SJCRH30 (cell line): ENCODE measurements at regions not wholly inside any gene's neighbourhood (a gene's known extent, or its start where the extent isn't known, plus 50 kb on each side); places are given as distances from the start of the nearest gene placed in this dataset.

Experiments
- DNase-seq, 2 experiments: peaks; one replicate each; pipeline ENCODE4 v3.0.0-alpha.2; 2015 to 2020
- H3K27ac ChIP-seq: fragments of 250-450 bp; sonication (Bioruptor Pico); 2 replicates; pipeline ENCODE4 v1.5.1; 2020; ENCODE audit warnings: mild to moderate bottlenecking, moderate library complexity
- H3K27me3 ChIP-seq: fragments of 250-450 bp; sonication (Bioruptor Pico); 2 replicates; pipeline ENCODE4 v1.5.1; 2020; ENCODE audit warnings: mild to moderate bottlenecking, moderate library complexity
- H3K36me3 ChIP-seq: fragments of 250-450 bp; sonication (Bioruptor Pico); 2 replicates; pipeline ENCODE4 v1.5.1; 2020; ENCODE audit warnings: mild to moderate bottlenecking, moderate library complexity
- H3K4me1 ChIP-seq: fragments of 250-450 bp; sonication (Bioruptor Pico); 2 replicates; pipeline ENCODE4 v1.5.1; 2020; ENCODE audit warnings: mild to moderate bottlenecking, moderate library complexity
- H3K4me3 ChIP-seq: fragments of 250-450 bp; sonication (Bioruptor Pico); 2 replicates; pipeline ENCODE4 v1.5.1; 2020; ENCODE audit warnings: mild to moderate bottlenecking, moderate library complexity
- H3K9me3 ChIP-seq: fragments of 250-450 bp; sonication (Bioruptor Pico); replicated peaks from 2 replicates; pipeline ENCODE4 v1.5.1; 2020; ENCODE audit warnings: mild to moderate bottlenecking, moderate library complexity

- H3K36me3 ChIP-seq, result no peaks in the 10 kb centered on the region
- no peaks in the 10 kb centered on the region for H3K27me3 ChIP-seq
- H3K9me3 ChIP-seq, result no peaks in the 10 kb centered on the region
- H3K4me1 ChIP-seq, result no peaks in the 10 kb centered on the region
- no peak overlapping the region for H3K27ac ChIP-seq
- no peak overlapping the region for H3K4me3 ChIP-seq
- DNase-seq, result no peak
Measured at GRCh38 chr3:59450946-59451763, 401.3 kb upstream of the CFAP20DC start.

- no peaks in the 10 kb centered on the region for H3K9me3 ChIP-seq
- no peaks in the 10 kb centered on the region for H3K27me3 ChIP-seq
- no peaks in the 10 kb centered on the region for H3K4me1 ChIP-seq
- no peaks in the 10 kb centered on the region for H3K36me3 ChIP-seq
- no peak for DNase-seq
- no peak overlapping the region for H3K27ac ChIP-seq
- no peak overlapping the region for H3K4me3 ChIP-seq
Measured at GRCh38 chr3:59450437-59450836, 400.6 kb upstream of the CFAP20DC start.

- Histone ChIP-seq H3K4me3 (no peak overlapping the region), H3K4me1 (no peaks in the 10 kb centered on the region), H3K36me3 (no peaks in the 10 kb centered on the region), H3K27ac (no peak overlapping the region), H3K27me3 (no peaks in the 10 kb centered on the region), H3K9me3 (no peaks in the 10 kb centered on the region)
- no peak for DNase-seq
Measured at GRCh38 chr3:59446775-59447465, 397.1 kb upstream of the CFAP20DC start.

- H3K4me1 ChIP-seq, result no peaks in the 10 kb centered on the region
- no peak overlapping the region for H3K4me3 ChIP-seq
- no peaks in the 10 kb centered on the region for H3K9me3 ChIP-seq
- H3K27ac ChIP-seq, result no peak overlapping the region
- no peak for DNase-seq
- no peaks in the 10 kb centered on the region for H3K27me3 ChIP-seq
- H3K36me3 ChIP-seq, result no peaks in the 10 kb centered on the region
Measured at GRCh38 chr3:59444676-59445075, 394.9 kb upstream of the CFAP20DC start.

- H3K9me3 ChIP-seq, result no peaks in the 10 kb centered on the region
- H3K27ac ChIP-seq, result no peak overlapping the region
- H3K4me3 ChIP-seq, result no peak overlapping the region
- H3K4me1 ChIP-seq, result no peaks in the 10 kb centered on the region
- H3K36me3 ChIP-seq, result no peaks in the 10 kb centered on the region
- DNase-seq, result no peak
- no peaks in the 10 kb centered on the region for H3K27me3 ChIP-seq
Measured at GRCh38 chr3:59444294-59444671, 394.5 kb upstream of the CFAP20DC start.

- no peak overlapping the region for H3K4me3 ChIP-seq
- H3K27ac ChIP-seq, result no peak overlapping the region
- H3K9me3 ChIP-seq, result no peaks in the 10 kb centered on the region
- DNase-seq, result no peak
- H3K4me1 ChIP-seq, result no peaks in the 10 kb centered on the region
- H3K36me3 ChIP-seq, result no peaks in the 10 kb centered on the region
- no peaks in the 10 kb centered on the region for H3K27me3 ChIP-seq
Measured at GRCh38 chr3:59443618-59444293, 393.9 kb upstream of the CFAP20DC start.

- no peak for DNase-seq
- H3K4me1 ChIP-seq, result no peaks in the 10 kb centered on the region
- H3K4me3 ChIP-seq, result no peak overlapping the region
- no peaks in the 10 kb centered on the region for H3K9me3 ChIP-seq
- no peak overlapping the region for H3K27ac ChIP-seq
- no peaks in the 10 kb centered on the region for H3K36me3 ChIP-seq
- no peaks in the 10 kb centered on the region for H3K27me3 ChIP-seq
Measured at GRCh38 chr3:59442046-59442445, 392.2 kb upstream of the CFAP20DC start.

- Histone ChIP-seq H3K27me3 (no peaks in the 10 kb centered on the region), H3K4me1 (no peaks in the 10 kb centered on the region), H3K4me3 (no peak overlapping the region), H3K36me3 (no peaks in the 10 kb centered on the region), H3K9me3 (no peaks in the 10 kb centered on the region), H3K27ac (no peak overlapping the region)
- no peak for DNase-seq
Measured at GRCh38 chr3:59440285-59441028, 390.6 kb upstream of the CFAP20DC start.

GRCh38 chr3:59438492-59438891, 388.7 kb upstream of the CFAP20DC start:
- Histone ChIP-seq H3K27ac (no peak overlapping the region), H3K4me1 (no peaks in the 10 kb centered on the region), H3K9me3 (no peaks in the 10 kb centered on the region), H3K4me3 (no peak overlapping the region), H3K36me3 (no peaks in the 10 kb centered on the region), H3K27me3 (no peaks in the 10 kb centered on the region)
- DNase-seq, result no peak

- H3K4me1 ChIP-seq, result no peaks in the 10 kb centered on the region
- H3K4me3 ChIP-seq, result no peak overlapping the region
- no peaks in the 10 kb centered on the region for H3K9me3 ChIP-seq
- H3K27me3 ChIP-seq, result no peaks in the 10 kb centered on the region
- no peak overlapping the region for H3K27ac ChIP-seq
- no peak for DNase-seq
- H3K36me3 ChIP-seq, result no peaks in the 10 kb centered on the region
Measured at GRCh38 chr3:59436164-59436958, 386.5 kb upstream of the CFAP20DC start.

- H3K9me3 ChIP-seq, result no peaks in the 10 kb centered on the region
- no peak overlapping the region for H3K27ac ChIP-seq
- no peaks in the 10 kb centered on the region for H3K27me3 ChIP-seq
- DNase-seq, result no peak
- H3K36me3 ChIP-seq, result no peaks in the 10 kb centered on the region
- no peak overlapping the region for H3K4me3 ChIP-seq
- no peaks in the 10 kb centered on the region for H3K4me1 ChIP-seq
Measured at GRCh38 chr3:59433546-59433945, 383.7 kb upstream of the CFAP20DC start.

GRCh38 chr3:59432665-59433064, 382.8 kb upstream of the CFAP20DC start:
- no peaks in the 10 kb centered on the region for H3K27me3 ChIP-seq
- no peak overlapping the region for H3K4me3 ChIP-seq
- no peak overlapping the region for H3K27ac ChIP-seq
- no peaks in the 10 kb centered on the region for H3K4me1 ChIP-seq
- H3K9me3 ChIP-seq, result no peaks in the 10 kb centered on the region
- DNase-seq, result no peak
- H3K36me3 ChIP-seq, result no peaks in the 10 kb centered on the region

- Histone ChIP-seq H3K4me3 (no peak overlapping the region), H3K27me3 (no peaks in the 10 kb centered on the region), H3K27ac (no peak overlapping the region), H3K36me3 (no peaks in the 10 kb centered on the region), H3K4me1 (no peaks in the 10 kb centered on the region), H3K9me3 (no peaks in the 10 kb centered on the region)
- DNase-seq, result no peak
Measured at GRCh38 chr3:59430341-59430740, 380.5 kb upstream of the CFAP20DC start.

GRCh38 chr3:59429198-59429597, 379.4 kb upstream of the CFAP20DC start:
- Histone ChIP-seq H3K4me3 (no peak overlapping the region), H3K27me3 (no peaks in the 10 kb centered on the region), H3K36me3 (no peaks in the 10 kb centered on the region), H3K4me1 (no peaks in the 10 kb centered on the region), H3K27ac (no peak overlapping the region), H3K9me3 (no peaks in the 10 kb centered on the region)
- DNase-seq, result no peak
